ENCODE measurements at regions not wholly inside any gene's neighbourhood (a gene's known extent, or its start where the extent isn't known, plus 50 kb on each side); places are given as distances from the start of the nearest gene placed in this dataset.

DNA sequence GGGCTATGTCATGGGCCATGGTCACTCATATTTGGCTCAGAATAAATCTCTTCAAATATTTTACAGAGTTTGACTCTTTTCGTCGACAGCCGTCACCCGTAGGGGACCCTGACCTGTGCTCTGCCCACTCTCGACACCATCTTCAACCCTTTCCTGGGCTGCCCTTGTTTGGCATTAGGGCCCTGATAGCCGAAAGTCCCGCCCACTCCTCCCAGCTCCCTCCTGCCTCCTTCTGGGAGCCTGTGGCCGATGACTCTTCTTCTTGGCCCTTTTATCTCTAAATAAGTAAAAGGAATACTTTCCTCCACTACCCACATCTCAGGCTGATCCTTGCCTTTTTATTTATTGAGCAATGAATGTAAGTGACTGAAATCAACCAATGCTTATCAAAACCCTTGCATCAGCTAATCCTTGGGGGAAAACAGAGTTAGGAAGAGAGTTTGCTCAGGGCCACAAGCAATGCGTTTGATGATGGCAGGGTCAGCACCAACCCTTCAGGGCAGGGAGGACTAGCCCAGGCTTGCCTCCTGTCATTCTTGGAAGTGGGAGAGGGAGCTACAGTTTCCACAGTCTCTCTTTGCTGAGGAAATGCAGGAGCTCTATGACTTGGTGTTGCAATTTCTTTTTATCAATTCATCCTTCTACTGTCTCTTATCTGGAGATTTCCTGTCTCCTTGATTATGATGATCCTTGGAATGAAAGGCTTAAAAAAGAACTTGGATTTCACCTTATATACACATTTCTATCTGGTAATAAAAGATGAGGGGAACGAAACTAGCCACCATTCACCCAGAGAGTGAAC, 218.2 kb upstream of the PODXL start:
- no peaks in the 10 kb centered on the region for H4K20me1 ChIP-seq (ENCODE audit: control insufficient read depth, insufficient read depth, low read depth, low read length)
- no peaks in the 10 kb centered on the region for H3K9me2 ChIP-seq (replicated peaks; ENCODE audit: control insufficient read depth, low read length)
- no peaks in the 10 kb centered on the region for H3F3A ChIP-seq (ENCODE audit: control insufficient read depth, insufficient read depth)
- no peak overlapping the region for H3K4me3 ChIP-seq (ENCODE audit: low read length)
- H3K27me3 ChIP-seq (ENCODE audit: control insufficient read depth, low read length): no peaks in the 10 kb centered on the region; the same call in 1 of the 2 replicates
- TF ChIP-seq EZH2phosphoT487 (IDR thresholded peaks at IDR 0.05; ENCODE audit: borderline replicate concordance, low read length) (no peak), CTCF (IDR thresholded peaks at IDR 0.05; ENCODE audit: low read depth, low read length, poor library complexity, severe bottlenecking) (no peak)
- no peaks in the 10 kb centered on the region for H3K4me1 ChIP-seq (ENCODE audit: control insufficient read depth, low read length)
- no peaks in the 10 kb centered on the region for H3K79me2 ChIP-seq (ENCODE audit: control insufficient read depth, low read length)
- no peaks in the 10 kb centered on the region for H3K36me3 ChIP-seq (ENCODE audit: control insufficient read depth, low read length)
- no peak overlapping the region for H3K4me2 ChIP-seq (ENCODE audit: low read length)
- H3K9me3 ChIP-seq (ENCODE audit: control insufficient read depth, insufficient read depth, low read length): no peaks in the 10 kb centered on the region
- H3K27ac ChIP-seq (ENCODE audit: low read depth, low read length): no peak overlapping the region

- Histone ChIP-seq H3K4me1 (ENCODE audit: control insufficient read depth, low read length) (no peaks in the 10 kb centered on the region), H3K4me2 (ENCODE audit: low read length) (no peak overlapping the region), H3F3A (ENCODE audit: control insufficient read depth, insufficient read depth) (no peaks in the 10 kb centered on the region), H3K27me3 (ENCODE audit: control insufficient read depth, low read length) (no peaks in the 10 kb centered on the region; the same call in 1 of the 2 replicates), H3K9me3 (ENCODE audit: control insufficient read depth, insufficient read depth, low read length) (no peaks in the 10 kb centered on the region), H4K20me1 (ENCODE audit: control insufficient read depth, insufficient read depth, low read depth, low read length) (no peaks in the 10 kb centered on the region), H3K36me3 (ENCODE audit: control insufficient read depth, low read length) (no peaks in the 10 kb centered on the region), H3K4me3 (ENCODE audit: low read length) (no peak overlapping the region), H3K27ac (ENCODE audit: low read depth, low read length) (no peak overlapping the region), H3K9me2 (replicated peaks; ENCODE audit: control insufficient read depth, low read length) (no peaks in the 10 kb centered on the region), H3K79me2 (ENCODE audit: control insufficient read depth, low read length) (no peaks in the 10 kb centered on the region)
- TF ChIP-seq CTCF (IDR thresholded peaks at IDR 0.05; ENCODE audit: low read depth, low read length, poor library complexity, severe bottlenecking): no peak
- no peak for TF ChIP-seq EZH2phosphoT487 (IDR thresholded peaks at IDR 0.05; ENCODE audit: borderline replicate concordance, low read length)
Observed at GRCh38 chr7:131773413-131773812, 217.0 kb upstream of the PODXL start.

GRCh38 chr7:131769241-131769640, 212.8 kb upstream of the PODXL start:
- H3F3A ChIP-seq (ENCODE audit: control insufficient read depth, insufficient read depth): no peaks in the 10 kb centered on the region
- TF ChIP-seq CTCF (IDR thresholded peaks at IDR 0.05; ENCODE audit: low read depth, low read length, poor library complexity, severe bottlenecking) (no peak), EZH2phosphoT487 (IDR thresholded peaks at IDR 0.05; ENCODE audit: borderline replicate concordance, low read length) (no peak)
- no peaks in the 10 kb centered on the region for H3K9me2 ChIP-seq (replicated peaks; ENCODE audit: control insufficient read depth, low read length)
- H3K4me1 ChIP-seq (ENCODE audit: control insufficient read depth, low read length): no peaks in the 10 kb centered on the region
- no peak overlapping the region for H3K27ac ChIP-seq (ENCODE audit: low read depth, low read length)
- no peaks in the 10 kb centered on the region for H3K79me2 ChIP-seq (ENCODE audit: control insufficient read depth, low read length)
- no peaks in the 10 kb centered on the region for H3K36me3 ChIP-seq (ENCODE audit: control insufficient read depth, low read length)
- no peak overlapping the region for H3K4me2 ChIP-seq (ENCODE audit: low read length)
- no peak overlapping the region for H3K4me3 ChIP-seq (ENCODE audit: low read length)
- no peaks in the 10 kb centered on the region for H4K20me1 ChIP-seq (ENCODE audit: control insufficient read depth, insufficient read depth, low read depth, low read length)
- no peaks in the 10 kb centered on the region for H3K9me3 ChIP-seq (ENCODE audit: control insufficient read depth, insufficient read depth, low read length)
- no peaks in the 10 kb centered on the region; the same call in 1 of the 2 replicates for H3K27me3 ChIP-seq (ENCODE audit: control insufficient read depth, low read length)
